ENCODE measurements at regions not wholly inside any gene's neighbourhood (a gene's known extent, or its start where the extent isn't known, plus 50 kb on each side); places are given as distances from the start of the nearest gene placed in this dataset.

- ATAC-seq = no peak
- H2AFZ ChIP-seq = no peak overlapping the region
- H3K27ac Mint-ChIP-seq = no peak overlapping the region
- no peaks in the 10 kb centered on the region for H3K9me3 Mint-ChIP-seq
- no peaks in the 10 kb centered on the region for H4K20me1 ChIP-seq (replicated peaks; ENCODE audit: insufficient read depth)
- H3K27me3 Mint-ChIP-seq (ENCODE audit: insufficient read depth, low read depth, poor library complexity) = no peaks in the 10 kb centered on the region
- no peak overlapping the region for H3K4me3 ChIP-seq
- H3K36me3 Mint-ChIP-seq (ENCODE audit: low read depth) = peaks cover 3% of the 10 kb centered on the region; the same call in 1 of the 3 replicates
- no peaks in the 10 kb centered on the region for H3K27me3 ChIP-seq (ENCODE audit: insufficient read depth)
- peaks cover 4% of the 10 kb centered on the region for H3K4me1 Mint-ChIP-seq
- H3K4me2 ChIP-seq = no peak overlapping the region
- H3K9me2 ChIP-seq (ENCODE audit: insufficient read depth) = peaks cover 3% of the 10 kb centered on the region; the same call in 1 of the 2 replicates
- no peak for TF ChIP-seq REST (IDR thresholded peaks at IDR 0.05; ENCODE audit: unreplicated experiment)
- no peak for TF ChIP-seq EZH2 (IDR thresholded peaks at IDR 0.05; ENCODE audit: low read depth, unreplicated experiment)
- no peak for TF ChIP-seq STAT1 (IDR thresholded peaks at IDR 0.05; ENCODE audit: unreplicated experiment)
- TF ChIP-seq CTCF (conservative IDR thresholded peaks at IDR 0.05; ENCODE audit: low read depth in 2 of 2) = no peak
- TF ChIP-seq ZNF331 (CRISPR knock-in tag; IDR thresholded peaks at IDR 0.05; ENCODE audit: low read depth) = no peak
- no peak for TF ChIP-seq CREB1 (CRISPR knock-in tag; IDR thresholded peaks at IDR 0.05; ENCODE audit: low read depth)
- no peak for TF ChIP-seq NANOG (IDR thresholded peaks at IDR 0.05; ENCODE audit: borderline replicate concordance)
- TF ChIP-seq ZNF462 (CRISPR knock-in tag; IDR thresholded peaks at IDR 0.05) = no peak
- TF ChIP-seq ZNF114 (CRISPR knock-in tag; IDR thresholded peaks at IDR 0.05) = no peak
- no peak for TF ChIP-seq EZH2phosphoT487 (IDR thresholded peaks at IDR 0.05; ENCODE audit: unreplicated experiment)
- TF ChIP-seq JUNB (IDR thresholded peaks at IDR 0.05; ENCODE audit: unreplicated experiment) = no peak
- TF ChIP-seq POLR2AphosphoS5 (IDR thresholded peaks at IDR 0.05; ENCODE audit: low read depth) = no peak
- no peak for TF ChIP-seq ETS1 (IDR thresholded peaks at IDR 0.05)
- no peaks in the 10 kb centered on the region for H3K79me2 ChIP-seq (replicated peaks; ENCODE audit: insufficient read depth)
- no peaks in the 10 kb centered on the region for H3K36me3 ChIP-seq (ENCODE audit: insufficient read depth)
- no peak for DNase-seq (ENCODE audit: low spot score)
- peaks cover 6% of the 10 kb centered on the region; the same call in 1 of the 2 replicates for H3K4me1 ChIP-seq (ENCODE audit: insufficient read depth)
- no peaks in the 10 kb centered on the region for H3F3A ChIP-seq (replicated peaks; ENCODE audit: low read depth)
- H3K4me3 Mint-ChIP-seq = no peak overlapping the region
- no peak overlapping the region for H3K27ac ChIP-seq (ENCODE audit: low read depth)
Observed at GRCh38 chr11:96681019-96681716, 291.4 kb downstream of the JRKL start.

Data from GM23338 (cell line).